IMR-90 (cell line): ENCODE measurements at regions not wholly inside any gene's neighbourhood (a gene's known extent, or its start where the extent isn't known, plus 50 kb on each side); places are given as distances from the start of the nearest gene placed in this dataset.

ENCODE experiments used
- ATAC-seq: fragments of 200-7000 bp; cut with Tn5 transposase; 2 replicates; pipeline ENCODE4 v1.9.1; 2020; ENCODE audit warnings: low read depth, mild to moderate bottlenecking, moderate library complexity
- BruUV-seq: library from RNA; stranded (reverse); fragments of 400-500 nt; replicated peaks from 2 replicates; lab custom pipeline; 2021; lab: Mats Ljungman, UMichigan
- CTCF ChIA-PET: fragments of 300-600 bp; formaldehyde crosslinking; extraction: SDS; loops from one replicate; lab custom pipeline; 2021; ENCODE audit warnings: antibody characterized with exemption; lab: Yijun Ruan, JAX
- POLR2A ChIA-PET: fragments of 300-600 bp; sonication (Branson Sonifier 250); formaldehyde crosslinking; loops from one replicate; lab custom pipeline; 2022; ENCODE audit warnings: antibody characterized with exemption; ENCODE audit not compliant: unreplicated experiment; lab: Charles Lee
- DNase-seq: peaks from one replicate; pipeline ENCODE4 v3.0.0; 2013
- H2AFZ ChIP-seq: replicated peaks from 2 replicates; pipeline ENCODE3; 2013; ENCODE audit warnings: low read length, mild to moderate bottlenecking; ENCODE audit not compliant: poor library complexity
- H2AK5ac ChIP-seq: 2 replicates; pipeline ENCODE4 v1.6.1; 2013; ENCODE audit warnings: low read depth, low read length, inconsistent platforms
- H2AK9ac ChIP-seq: replicated peaks from 2 replicates; pipeline ENCODE3; 2013; ENCODE audit warnings: mild to moderate bottlenecking, low read depth, low read length, moderate library complexity; ENCODE audit not compliant: poor library complexity
- H2BK120ac ChIP-seq: 2 replicates; pipeline ENCODE4 v1.6.1; 2013; ENCODE audit warnings: low read depth, low read length, inconsistent platforms
- H2BK15ac ChIP-seq: 3 replicates; pipeline ENCODE4 v1.6.1; 2013; ENCODE audit warnings: low read depth, low read length, inconsistent platforms
- H2BK20ac ChIP-seq: 2 replicates; pipeline ENCODE4 v1.6.1; 2013; ENCODE audit warnings: low read depth, mild to moderate bottlenecking, inconsistent platforms, low read length, moderate library complexity
- H2BK5ac ChIP-seq: 2 replicates; pipeline ENCODE4 v1.6.1; 2013; ENCODE audit warnings: mild to moderate bottlenecking, low read depth, low read length, inconsistent platforms; ENCODE audit not compliant: poor library complexity, severe bottlenecking
- H3K14ac ChIP-seq: replicated peaks from 2 replicates; pipeline ENCODE4 v1.6.1; 2013; ENCODE audit warnings: low read depth, low read length, inconsistent platforms
- H3K18ac ChIP-seq: 2 replicates; pipeline ENCODE4 v1.6.1; 2013; ENCODE audit warnings: low read depth, low read length, control low read depth
- H3K23ac ChIP-seq: 2 replicates; pipeline ENCODE4 v1.6.1; 2013; ENCODE audit warnings: low read depth, low read length, inconsistent platforms
- H3K27ac ChIP-seq: 2 replicates; pipeline ENCODE4 v1.5.1; 2013; ENCODE audit warnings: mild to moderate bottlenecking, control low read depth, low read length; ENCODE audit not compliant: insufficient read depth
- H3K27me3 ChIP-seq: 2 replicates; pipeline ENCODE4 v1.6.1; 2013; ENCODE audit warnings: low read length; ENCODE audit not compliant: control insufficient read depth, insufficient read depth
- H3K36me3 ChIP-seq: 2 replicates; pipeline ENCODE4 v1.6.1; 2013; ENCODE audit warnings: low read length, mixed read lengths; ENCODE audit not compliant: control insufficient read depth, insufficient read depth
- H3K4ac ChIP-seq: 2 replicates; pipeline ENCODE4 v1.6.1; 2013; ENCODE audit warnings: low read depth, low read length, inconsistent platforms
- H3K4me1 ChIP-seq: 2 replicates; pipeline ENCODE4 v1.6.1; 2013; ENCODE audit warnings: low read length, mixed read lengths; ENCODE audit not compliant: control insufficient read depth, insufficient read depth
- H3K4me2 ChIP-seq: 2 replicates; pipeline ENCODE4 v1.6.1; 2013; ENCODE audit warnings: low read depth, mild to moderate bottlenecking, control low read depth, low read length, moderate library complexity
- H3K4me3 ChIP-seq: 2 replicates; pipeline ENCODE4 v1.5.1; 2013; ENCODE audit warnings: low read depth, mild to moderate bottlenecking, control low read depth, low read length, moderate library complexity; ENCODE audit not compliant: insufficient read depth
- H3K56ac ChIP-seq: 2 replicates; pipeline ENCODE4 v1.6.1; 2013; ENCODE audit warnings: low read length, inconsistent platforms; ENCODE audit not compliant: insufficient read depth; ENCODE audit errors: extremely low read depth
- H3K79me1 ChIP-seq, 2 experiments: 2 replicates each; pipeline ENCODE4 v1.6.1; 2013; ENCODE audit warnings: low read length in 2 of 2, inconsistent platforms in 1 of 2, low read depth in 1 of 2
- H3K9ac ChIP-seq: 2 replicates; pipeline ENCODE4 v1.6.1; 2013; ENCODE audit warnings: low read depth, low read length, control low read depth
- H3K9me1 ChIP-seq: 2 replicates; pipeline ENCODE4 v1.6.1; 2013; ENCODE audit warnings: low read length, inconsistent platforms; ENCODE audit not compliant: insufficient read depth
- H3K9me3 ChIP-seq: 2 replicates; pipeline ENCODE4 v1.6.1; 2013; ENCODE audit warnings: low read length; ENCODE audit not compliant: control insufficient read depth, insufficient read depth
- H4K20me1 ChIP-seq: 2 replicates; pipeline ENCODE4 v1.6.1; 2013; ENCODE audit warnings: low read length, inconsistent platforms; ENCODE audit not compliant: insufficient read depth
- H4K5ac ChIP-seq: 2 replicates; pipeline ENCODE4 v1.6.1; 2013; ENCODE audit warnings: mild to moderate bottlenecking, low read depth, low read length, control low read depth
- H4K8ac ChIP-seq, 2 experiments: 2 replicates each; pipeline ENCODE4 v1.6.1; 2013; ENCODE audit warnings: low read depth in 2 of 2, low read length in 2 of 2, control low read depth in 1 of 2, inconsistent platforms in 1 of 2
- H4K91ac ChIP-seq: 2 replicates; pipeline ENCODE4 v1.6.1; 2013; ENCODE audit warnings: low read depth, low read length, inconsistent platforms; ENCODE audit not compliant: insufficient read depth
- BHLHE40 ChIP-seq: fragments of 150-350 bp; IDR thresholded peaks from 2 replicates; pipeline ENCODE4 v1.6.1; 2016; ENCODE audit warnings: mild to moderate bottlenecking, low read depth, low read length
- CEBPB ChIP-seq: IDR thresholded peaks from 2 replicates; pipeline ENCODE4 v1.6.1; 2012; ENCODE audit warnings: low read depth, low read length, improper control_type of control experiment
- CTCF ChIP-seq: conservative IDR thresholded peaks from 2 replicates; pipeline ENCODE4 v1.5.1; 2012; ENCODE audit warnings: mild to moderate bottlenecking, low read depth, low read length, improper control_type of control experiment
- ELK1 ChIP-seq: fragments of 150-350 bp; IDR thresholded peaks from 2 replicates; pipeline ENCODE4 v1.6.1; 2016; ENCODE audit warnings: low read depth, mild to moderate bottlenecking, low read length, moderate library complexity, borderline replicate concordance
- FOS ChIP-seq: fragments of 150-350 bp; IDR thresholded peaks from 2 replicates; pipeline ENCODE4 v1.6.1; 2016; ENCODE audit warnings: low read depth, low read length
- USF2 ChIP-seq: fragments of 150-350 bp; IDR thresholded peaks from 2 replicates; pipeline ENCODE4 v1.6.1; 2017; ENCODE audit warnings: mild to moderate bottlenecking, antibody characterized with exemption, low read length, low read depth
- WGBS, 2 experiments: methylation state at CpG; one replicate each; pipeline versions ENCODE4 v1.1.5 to v1.1.7; 2013; ENCODE audit warnings: missing lambda C conversion rate in 2 of 2; ENCODE audit not compliant: insufficient read length in 1 of 2; ENCODE audit errors: extremely low coverage in 2 of 2; 5-methylcytosine and 5-hydroxymethylcytosine counted together
- dilution Hi-C: fragments of 300-500 bp; cut with HindIII; formaldehyde crosslinking; loops from one replicate; pipeline ENCODE4 v1.14.3; 2018; ENCODE audit warnings: low sequenced_read_pairs; ENCODE audit not compliant: unreplicated experiment
- in situ Hi-C: fragments of 300-500 bp; cut with MboI; formaldehyde crosslinking; loops from 3 replicates; pipeline ENCODE4 v1.14.3; 2019; ENCODE audit warnings: low sequenced_read_pairs, inconsistent platforms, mixed read lengths
- intact Hi-C: fragments of 100-400 bp; cut with micrococcal nuclease; formaldehyde crosslinking; loops from 2 replicates; pipeline ENCODE4 v1.10.0; 2022

- Histone ChIP-seq H3K79me1 (no peaks in the 10 kb centered on the region), H3K27me3 (no peaks in the 10 kb centered on the region), H3K36me3 (no peaks in the 10 kb centered on the region), H3K4me2 (no peak overlapping the region), H3K4me1 (no peaks in the 10 kb centered on the region), H3K23ac (no peak overlapping the region), H2BK5ac (no peak overlapping the region), H3K9ac (no peak overlapping the region), H3K4ac (no peak overlapping the region), H2AK5ac (no peak overlapping the region), H3K14ac (no peak overlapping the region), H4K91ac (no peak overlapping the region), H2BK20ac (no peak overlapping the region), H3K9me3 (no peaks in the 10 kb centered on the region; the same call in 1 of the 2 replicates), H2AFZ (no peak overlapping the region), H3K9me1 (no peaks in the 10 kb centered on the region), H2BK15ac (no peak overlapping the region), H4K8ac (no peak overlapping the region), H2BK120ac (no peak overlapping the region), H4K20me1 (no peaks in the 10 kb centered on the region), H4K5ac (no peak overlapping the region), H3K27ac (no peak overlapping the region), H3K4me3 (no peak overlapping the region), H3K18ac (no peak overlapping the region), H3K56ac (no peak overlapping the region), H2AK9ac (no peak overlapping the region)
- no CpG with 5 or more reads among the region's 6 CpGs for WGBS, 2 experiments
- CTCF ChIA-PET: no interaction called here
- BruUV-seq: no TSS peak
- in situ Hi-C loops: no loop called here
- no peak for DNase-seq
- dilution Hi-C loops: no loop called here
- no peak for TF ChIP-seq BHLHE40
- no peak for TF ChIP-seq USF2
- TF ChIP-seq ELK1: no peak
- no peak for TF ChIP-seq FOS
- no peak for TF ChIP-seq CEBPB
- TF ChIP-seq CTCF: no peak
- intact Hi-C loops: no loop called here
- POLR2A ChIA-PET: no interaction called here
- no peak for ATAC-seq
These were observed 280.8 kb upstream of the IRX5 start for GRCh38 chr16:54649876-54650275.
